ENCODE measurements at regions not wholly inside any gene's neighbourhood (a gene's known extent, or its start where the extent isn't known, plus 50 kb on each side); places are given as distances from the start of the nearest gene placed in this dataset.

GRCh38 chr5:75951716-75952115 lies 131.5 kb upstream of the SV2C start:
- TF ChIP-seq CTCF (conservative IDR thresholded peaks at IDR 0.05; ENCODE audit: low read depth, low read length) (no peak), EZH2 (IDR thresholded peaks at IDR 0.05; ENCODE audit: borderline replicate concordance, low read depth, low read length, poor library complexity, severe bottlenecking) (no peak)
